ENCODE measurements at regions not wholly inside any gene's neighbourhood (a gene's known extent, or its start where the extent isn't known, plus 50 kb on each side); places are given as distances from the start of the nearest gene placed in this dataset.
A peak's percentile ranks its signal among the peaks of the same experiment; 100 is the strongest.

DNA sequence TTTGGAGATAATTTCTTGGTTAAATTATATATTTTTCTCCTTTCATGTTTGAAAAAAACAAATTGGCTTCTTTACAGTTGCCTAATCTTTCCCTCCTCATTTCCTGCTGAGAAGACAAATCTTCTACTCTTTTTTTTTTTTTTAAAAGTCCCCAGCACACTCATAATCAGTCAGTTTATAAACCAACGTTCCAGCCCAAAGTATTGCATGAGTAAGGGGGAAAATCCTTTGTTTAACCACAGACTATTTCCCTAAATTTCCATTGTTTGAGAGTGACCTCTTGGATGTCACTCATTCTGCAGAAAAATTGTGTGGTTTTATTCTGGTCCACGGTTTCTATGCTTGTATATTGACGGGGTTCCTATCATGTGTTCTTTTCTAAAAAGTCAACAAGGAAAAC lies 55.1 kb upstream of the TLR4 start:
- Histone ChIP-seq H3K4me3 (no peak overlapping the region), H3K79me2 (replicated peaks; ENCODE audit: insufficient read depth) (no peaks in the 10 kb centered on the region), H3F3A (replicated peaks; ENCODE audit: low read depth) (no peaks in the 10 kb centered on the region), H2AFZ (no peak overlapping the region), H3K9me2 (ENCODE audit: insufficient read depth) (0 out of 2 replicates have a peak, but pooled peaks cover 10% of the 10 kb centered on the region), H4K20me1 (replicated peaks; ENCODE audit: insufficient read depth) (no peaks in the 10 kb centered on the region), H3K27ac (ENCODE audit: low read depth) (no peak overlapping the region), H3K4me2 (no peak overlapping the region), H3K36me3 (ENCODE audit: insufficient read depth) (no peaks in the 10 kb centered on the region), H3K27me3 (ENCODE audit: insufficient read depth) (no peaks in the 10 kb centered on the region), H3K4me1 (ENCODE audit: insufficient read depth) (no peaks in the 10 kb centered on the region)
- Mint-ChIP-seq H3K27ac (no peak overlapping the region), H3K4me1 (peaks cover 11% of the 10 kb centered on the region), H3K9me3 (peaks cover 16% of the 10 kb centered on the region), H3K27me3 (ENCODE audit: insufficient read depth, low read depth, poor library complexity) (peaks cover 6% of the 10 kb centered on the region), H3K4me3 (no peak overlapping the region), H3K36me3 (ENCODE audit: low read depth) (no peaks in the 10 kb centered on the region)
- no peak for DNase-seq (ENCODE audit: low spot score)
- no peak for ATAC-seq
- TF ChIP-seq EZH2 (IDR thresholded peaks at IDR 0.05; ENCODE audit: low read depth, unreplicated experiment) (no peak), NANOG (IDR thresholded peaks at IDR 0.05; ENCODE audit: borderline replicate concordance) (no peak), STAT1 (IDR thresholded peaks at IDR 0.05; ENCODE audit: unreplicated experiment) (no peak)

- Histone ChIP-seq H3K4me3 (no peak overlapping the region), H3K4me1 (ENCODE audit: insufficient read depth) (no peaks in the 10 kb centered on the region), H3K79me2 (replicated peaks; ENCODE audit: insufficient read depth) (no peaks in the 10 kb centered on the region), H4K20me1 (replicated peaks; ENCODE audit: insufficient read depth) (no peaks in the 10 kb centered on the region), H3F3A (replicated peaks; ENCODE audit: low read depth) (no peaks in the 10 kb centered on the region), H2AFZ (peak overlapping the region; percentile 20; the same call in 1 of the 2 replicates), H3K4me2 (no peak overlapping the region), H3K27me3 (ENCODE audit: insufficient read depth) (no peaks in the 10 kb centered on the region), H3K27ac (ENCODE audit: low read depth) (no peak overlapping the region), H3K36me3 (ENCODE audit: insufficient read depth) (no peaks in the 10 kb centered on the region), H3K9me2 (ENCODE audit: insufficient read depth) (0 out of 2 replicates have a peak, but pooled peaks cover 10% of the 10 kb centered on the region)
- Mint-ChIP-seq H3K36me3 (ENCODE audit: low read depth) (no peaks in the 10 kb centered on the region), H3K27ac (no peak overlapping the region), H3K4me1 (peaks cover 11% of the 10 kb centered on the region), H3K27me3 (ENCODE audit: insufficient read depth, low read depth, poor library complexity) (peaks cover 4% of the 10 kb centered on the region), H3K4me3 (no peak overlapping the region), H3K9me3 (peaks cover 12% of the 10 kb centered on the region; the same call in 2 of the 3 replicates)
- ATAC-seq: peak; percentile 48
- DNase-seq (ENCODE audit: low spot score): no peak
- TF ChIP-seq EZH2phosphoT487 (IDR thresholded peaks at IDR 0.05; ENCODE audit: unreplicated experiment) (no peak), ZNF331 (CRISPR knock-in tag; IDR thresholded peaks at IDR 0.05; ENCODE audit: low read depth) (no peak), CREB1 (CRISPR knock-in tag; IDR thresholded peaks at IDR 0.05; ENCODE audit: low read depth) (no peak), CTCF (conservative IDR thresholded peaks at IDR 0.05; ENCODE audit: low read depth in 2 of 2) (no peak; a peak in 1 of 4 replicates), STAT1 (IDR thresholded peaks at IDR 0.05; ENCODE audit: unreplicated experiment) (no peak), JUNB (IDR thresholded peaks at IDR 0.05; ENCODE audit: unreplicated experiment) (no peak), NANOG (IDR thresholded peaks at IDR 0.05; ENCODE audit: borderline replicate concordance) (no peak), EZH2 (IDR thresholded peaks at IDR 0.05; ENCODE audit: low read depth, unreplicated experiment) (no peak), POLR2AphosphoS5 (IDR thresholded peaks at IDR 0.05; ENCODE audit: low read depth) (no peak)
- TF ChIP-seq, protein P1, sequence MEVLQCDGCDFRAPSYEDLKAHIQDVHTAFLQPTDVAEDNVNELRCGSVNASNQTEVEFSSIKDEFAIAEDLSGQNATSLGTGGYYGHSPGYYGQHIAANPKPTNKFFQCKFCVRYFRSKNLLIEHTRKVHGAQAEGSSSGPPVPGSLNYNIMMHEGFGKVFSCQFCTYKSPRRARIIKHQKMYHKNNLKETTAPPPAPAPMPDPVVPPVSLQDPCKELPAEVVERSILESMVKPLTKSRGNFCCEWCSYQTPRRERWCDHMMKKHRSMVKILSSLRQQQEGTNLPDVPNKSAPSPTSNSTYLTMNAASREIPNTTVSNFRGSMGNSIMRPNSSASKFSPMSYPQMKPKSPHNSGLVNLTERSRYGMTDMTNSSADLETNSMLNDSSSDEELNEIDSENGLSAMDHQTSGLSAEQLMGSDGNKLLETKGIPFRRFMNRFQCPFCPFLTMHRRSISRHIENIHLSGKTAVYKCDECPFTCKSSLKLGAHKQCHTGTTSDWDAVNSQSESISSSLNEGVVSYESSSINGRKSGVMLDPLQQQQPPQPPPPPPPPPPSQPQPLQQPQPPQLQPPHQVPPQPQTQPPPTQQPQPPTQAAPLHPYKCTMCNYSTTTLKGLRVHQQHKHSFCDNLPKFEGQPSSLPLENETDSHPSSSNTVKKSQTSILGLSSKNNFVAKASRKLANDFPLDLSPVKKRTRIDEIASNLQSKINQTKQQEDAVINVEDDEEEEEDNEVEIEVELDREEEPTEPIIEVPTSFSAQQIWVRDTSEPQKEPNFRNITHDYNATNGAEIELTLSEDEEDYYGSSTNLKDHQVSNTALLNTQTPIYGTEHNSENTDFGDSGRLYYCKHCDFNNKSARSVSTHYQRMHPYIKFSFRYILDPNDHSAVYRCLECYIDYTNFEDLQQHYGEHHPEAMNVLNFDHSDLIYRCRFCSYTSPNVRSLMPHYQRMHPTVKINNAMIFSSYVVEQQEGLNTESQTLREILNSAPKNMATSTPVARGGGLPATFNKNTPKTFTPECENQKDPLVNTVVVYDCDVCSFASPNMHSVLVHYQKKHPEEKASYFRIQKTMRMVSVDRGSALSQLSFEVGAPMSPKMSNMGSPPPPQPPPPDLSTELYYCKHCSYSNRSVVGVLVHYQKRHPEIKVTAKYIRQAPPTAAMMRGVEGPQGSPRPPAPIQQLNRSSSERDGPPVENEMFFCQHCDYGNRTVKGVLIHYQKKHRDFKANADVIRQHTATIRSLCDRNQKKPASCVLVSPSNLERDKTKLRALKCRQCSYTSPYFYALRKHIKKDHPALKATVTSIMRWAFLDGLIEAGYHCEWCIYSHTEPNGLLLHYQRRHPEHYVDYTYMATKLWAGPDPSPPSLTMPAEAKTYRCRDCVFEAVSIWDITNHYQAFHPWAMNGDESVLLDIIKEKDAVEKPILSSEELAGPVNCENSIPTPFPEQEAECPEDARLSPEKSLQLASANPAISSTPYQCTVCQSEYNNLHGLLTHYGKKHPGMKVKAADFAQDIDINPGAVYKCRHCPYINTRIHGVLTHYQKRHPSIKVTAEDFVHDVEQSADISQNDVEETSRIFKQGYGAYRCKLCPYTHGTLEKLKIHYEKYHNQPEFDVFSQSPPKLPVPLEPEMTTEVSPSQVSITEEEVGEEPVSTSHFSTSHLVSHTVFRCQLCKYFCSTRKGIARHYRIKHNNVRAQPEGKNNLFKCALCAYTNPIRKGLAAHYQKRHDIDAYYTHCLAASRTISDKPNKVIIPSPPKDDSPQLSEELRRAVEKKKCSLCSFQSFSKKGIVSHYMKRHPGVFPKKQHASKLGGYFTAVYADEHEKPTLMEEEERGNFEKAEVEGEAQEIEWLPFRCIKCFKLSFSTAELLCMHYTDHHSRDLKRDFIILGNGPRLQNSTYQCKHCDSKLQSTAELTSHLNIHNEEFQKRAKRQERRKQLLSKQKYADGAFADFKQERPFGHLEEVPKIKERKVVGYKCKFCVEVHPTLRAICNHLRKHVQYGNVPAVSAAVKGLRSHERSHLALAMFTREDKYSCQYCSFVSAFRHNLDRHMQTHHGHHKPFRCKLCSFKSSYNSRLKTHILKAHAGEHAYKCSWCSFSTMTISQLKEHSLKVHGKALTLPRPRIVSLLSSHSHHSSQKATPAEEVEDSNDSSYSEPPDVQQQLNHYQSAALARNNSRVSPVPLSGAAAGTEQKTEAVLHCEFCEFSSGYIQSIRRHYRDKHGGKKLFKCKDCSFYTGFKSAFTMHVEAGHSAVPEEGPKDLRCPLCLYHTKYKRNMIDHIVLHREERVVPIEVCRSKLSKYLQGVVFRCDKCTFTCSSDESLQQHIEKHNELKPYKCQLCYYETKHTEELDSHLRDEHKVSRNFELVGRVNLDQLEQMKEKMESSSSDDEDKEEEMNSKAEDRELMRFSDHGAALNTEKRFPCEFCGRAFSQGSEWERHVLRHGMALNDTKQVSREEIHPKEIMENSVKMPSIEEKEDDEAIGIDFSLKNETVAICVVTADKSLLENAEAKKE (CRISPR knock-in tag; IDR thresholded peaks at IDR 0.05): no peak
- TF ChIP-seq, protein P2, sequence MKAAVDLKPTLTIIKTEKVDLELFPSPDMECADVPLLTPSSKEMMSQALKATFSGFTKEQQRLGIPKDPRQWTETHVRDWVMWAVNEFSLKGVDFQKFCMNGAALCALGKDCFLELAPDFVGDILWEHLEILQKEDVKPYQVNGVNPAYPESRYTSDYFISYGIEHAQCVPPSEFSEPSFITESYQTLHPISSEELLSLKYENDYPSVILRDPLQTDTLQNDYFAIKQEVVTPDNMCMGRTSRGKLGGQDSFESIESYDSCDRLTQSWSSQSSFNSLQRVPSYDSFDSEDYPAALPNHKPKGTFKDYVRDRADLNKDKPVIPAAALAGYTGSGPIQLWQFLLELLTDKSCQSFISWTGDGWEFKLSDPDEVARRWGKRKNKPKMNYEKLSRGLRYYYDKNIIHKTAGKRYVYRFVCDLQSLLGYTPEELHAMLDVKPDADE (IDR thresholded peaks at IDR 0.05): no peak
Measured at GRCh38 chr9:117644932-117645636, 59.1 kb upstream of the TLR4 start.
